ENCODE measurements at regions not wholly inside any gene's neighbourhood (a gene's known extent, or its start where the extent isn't known, plus 50 kb on each side); places are given as distances from the start of the nearest gene placed in this dataset.

GRCh38 chr4:155497306-155497705 is 120.5 kb upstream of the MAP9 start:
- H3K27me3 Mint-ChIP-seq, result no peaks in the 10 kb centered on the region
- no peaks in the 10 kb centered on the region for H3K9me3 Mint-ChIP-seq (ENCODE audit: low read depth)
- H3K4me1 Mint-ChIP-seq (ENCODE audit: low read depth), result peaks cover 2% of the 10 kb centered on the region
- no peaks in the 10 kb centered on the region for H3K36me3 Mint-ChIP-seq (ENCODE audit: insufficient read depth)
- no peak overlapping the region for H3K4me3 Mint-ChIP-seq (ENCODE audit: low read depth)
- H3K27ac Mint-ChIP-seq, result no peak overlapping the region
- TF ChIP-seq, protein P1, sequence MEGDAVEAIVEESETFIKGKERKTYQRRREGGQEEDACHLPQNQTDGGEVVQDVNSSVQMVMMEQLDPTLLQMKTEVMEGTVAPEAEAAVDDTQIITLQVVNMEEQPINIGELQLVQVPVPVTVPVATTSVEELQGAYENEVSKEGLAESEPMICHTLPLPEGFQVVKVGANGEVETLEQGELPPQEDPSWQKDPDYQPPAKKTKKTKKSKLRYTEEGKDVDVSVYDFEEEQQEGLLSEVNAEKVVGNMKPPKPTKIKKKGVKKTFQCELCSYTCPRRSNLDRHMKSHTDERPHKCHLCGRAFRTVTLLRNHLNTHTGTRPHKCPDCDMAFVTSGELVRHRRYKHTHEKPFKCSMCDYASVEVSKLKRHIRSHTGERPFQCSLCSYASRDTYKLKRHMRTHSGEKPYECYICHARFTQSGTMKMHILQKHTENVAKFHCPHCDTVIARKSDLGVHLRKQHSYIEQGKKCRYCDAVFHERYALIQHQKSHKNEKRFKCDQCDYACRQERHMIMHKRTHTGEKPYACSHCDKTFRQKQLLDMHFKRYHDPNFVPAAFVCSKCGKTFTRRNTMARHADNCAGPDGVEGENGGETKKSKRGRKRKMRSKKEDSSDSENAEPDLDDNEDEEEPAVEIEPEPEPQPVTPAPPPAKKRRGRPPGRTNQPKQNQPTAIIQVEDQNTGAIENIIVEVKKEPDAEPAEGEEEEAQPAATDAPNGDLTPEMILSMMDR (IDR thresholded peaks at IDR 0.05; ENCODE audit: unreplicated experiment), result no peak
- no peak for DNase-seq (ENCODE audit: low spot score, unreplicated experiment)

DNA sequence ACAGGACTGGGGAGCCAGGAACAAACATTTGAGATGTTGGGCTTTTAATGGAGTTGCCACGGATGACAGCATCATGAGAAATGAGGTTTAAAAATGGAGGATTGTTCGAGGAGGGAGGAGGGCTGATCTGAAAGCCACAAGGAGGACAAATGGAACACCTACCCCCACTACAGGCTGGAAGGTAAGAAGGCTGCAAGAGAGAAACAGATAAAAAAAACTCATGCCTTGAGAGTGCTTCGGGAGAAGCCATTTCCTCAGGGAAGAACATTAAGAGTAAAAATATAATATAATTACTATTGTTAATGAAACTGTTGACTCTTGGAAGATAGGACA is 119.5 kb upstream of the MAP9 start:
- Mint-ChIP-seq H3K36me3 (ENCODE audit: insufficient read depth) (no peaks in the 10 kb centered on the region), H3K27ac (no peak overlapping the region), H3K4me1 (ENCODE audit: low read depth) (peaks cover 2% of the 10 kb centered on the region), H3K9me3 (ENCODE audit: low read depth) (no peaks in the 10 kb centered on the region), H3K4me3 (ENCODE audit: low read depth) (no peak overlapping the region), H3K27me3 (no peaks in the 10 kb centered on the region)
- DNase-seq (ENCODE audit: low spot score, unreplicated experiment), result no peak
- TF ChIP-seq, protein P1 (IDR thresholded peaks at IDR 0.05; ENCODE audit: unreplicated experiment), result no peak

DNA sequence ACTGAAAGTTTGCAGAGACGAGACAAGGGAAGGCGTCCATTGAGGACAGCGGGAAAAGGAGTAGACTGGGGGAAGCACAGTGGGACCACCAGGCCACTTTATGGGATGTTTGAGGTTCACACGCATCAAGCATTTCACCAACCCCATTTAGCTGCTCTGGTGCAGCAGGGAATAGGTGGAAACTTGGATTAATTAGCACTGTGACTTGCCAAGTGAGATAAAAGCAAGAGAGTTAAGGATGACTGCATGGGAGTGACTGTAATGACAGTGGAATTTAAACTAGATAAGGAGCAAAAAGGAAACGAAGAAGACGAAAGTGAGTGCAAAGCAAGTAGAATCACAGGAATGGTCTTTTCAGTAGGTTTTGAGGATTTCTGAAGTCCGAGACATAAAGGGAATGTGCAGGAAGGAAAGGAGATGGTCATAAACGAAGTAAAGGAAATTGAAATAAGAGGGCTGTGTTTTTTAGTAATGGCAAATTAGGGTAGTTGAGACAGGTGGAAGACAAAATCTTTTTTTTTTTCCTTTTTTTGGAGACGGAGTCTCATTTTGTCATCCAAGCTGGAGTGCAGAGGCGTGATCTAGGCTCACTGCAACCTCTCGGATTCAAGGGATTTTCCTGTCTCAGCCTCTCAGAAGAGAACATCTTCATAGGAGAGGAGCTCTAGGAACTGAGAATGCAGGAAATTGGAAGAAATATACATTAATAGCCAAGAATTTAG is 119.0 kb upstream of the MAP9 start:
- TF ChIP-seq, protein P1 (IDR thresholded peaks at IDR 0.05; ENCODE audit: unreplicated experiment), result no peak
- H3K4me3 Mint-ChIP-seq (ENCODE audit: low read depth), result no peak overlapping the region
- H3K27ac Mint-ChIP-seq, result peak overlapping the region; percentile 2
- no peaks in the 10 kb centered on the region for H3K9me3 Mint-ChIP-seq (ENCODE audit: low read depth)
- peaks cover 2% of the 10 kb centered on the region for H3K4me1 Mint-ChIP-seq (ENCODE audit: low read depth)
- no peaks in the 10 kb centered on the region for H3K36me3 Mint-ChIP-seq (ENCODE audit: insufficient read depth)
- DNase-seq (ENCODE audit: low spot score, unreplicated experiment), result no peak
- H3K27me3 Mint-ChIP-seq, result no peaks in the 10 kb centered on the region

DNA sequence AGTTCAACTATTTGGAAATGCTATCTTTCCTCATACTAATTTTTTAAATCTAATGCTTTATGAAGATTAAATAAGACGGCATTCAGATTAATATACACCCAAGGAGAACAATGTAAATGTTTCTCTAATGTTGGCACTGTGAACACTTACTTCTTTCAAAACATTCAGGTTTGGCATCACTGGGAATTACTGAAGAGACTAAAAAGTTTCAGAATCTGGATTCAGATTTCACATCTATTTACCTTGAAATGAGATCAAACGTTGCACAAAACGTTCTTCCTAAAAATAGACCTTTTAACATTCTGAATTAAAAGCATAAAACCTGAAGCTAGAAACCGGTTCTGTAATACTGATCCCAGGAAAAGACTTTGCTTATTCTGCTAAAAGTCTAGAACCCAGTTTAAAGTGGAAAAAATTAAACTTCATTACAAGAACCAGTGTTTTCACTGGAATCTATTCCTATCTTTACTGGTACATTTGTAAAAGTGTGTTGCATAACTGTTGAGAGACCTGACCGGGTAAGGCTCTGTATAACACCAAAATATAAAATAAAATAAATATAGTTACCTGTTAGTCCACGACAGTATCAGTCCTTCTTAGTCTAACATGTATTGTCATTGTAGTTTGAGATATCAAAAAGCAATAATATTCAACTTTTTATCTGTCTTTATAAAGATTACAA is 117.4 kb upstream of the MAP9 start:
- DNase-seq (ENCODE audit: low spot score, unreplicated experiment), result no peak

GRCh38 chr4:155491336-155492120 is 114.8 kb upstream of the MAP9 start:
- H3K36me3 Mint-ChIP-seq (ENCODE audit: insufficient read depth), result no peaks in the 10 kb centered on the region
- H3K27ac Mint-ChIP-seq, result no peak overlapping the region
- H3K4me1 Mint-ChIP-seq (ENCODE audit: low read depth), result peaks cover 2% of the 10 kb centered on the region
- DNase-seq (ENCODE audit: low spot score, unreplicated experiment), result no peak
- H3K4me3 Mint-ChIP-seq (ENCODE audit: low read depth), result no peak overlapping the region
- H3K27me3 Mint-ChIP-seq, result no peaks in the 10 kb centered on the region
- H3K9me3 Mint-ChIP-seq (ENCODE audit: low read depth), result no peaks in the 10 kb centered on the region
- TF ChIP-seq, protein P1 (IDR thresholded peaks at IDR 0.05; ENCODE audit: unreplicated experiment), result no peak

More for the DNA sequence above, 117.4 kb upstream of the MAP9 start:
- H3K27me3 Mint-ChIP-seq, result no peaks in the 10 kb centered on the region
- H3K9me3 Mint-ChIP-seq (ENCODE audit: low read depth), result no peaks in the 10 kb centered on the region
- TF ChIP-seq, protein P1 (IDR thresholded peaks at IDR 0.05; ENCODE audit: unreplicated experiment), result no peak
- no peaks in the 10 kb centered on the region for H3K36me3 Mint-ChIP-seq (ENCODE audit: insufficient read depth)
- no peak overlapping the region for H3K27ac Mint-ChIP-seq
- no peak overlapping the region for H3K4me3 Mint-ChIP-seq (ENCODE audit: low read depth)
- H3K4me1 Mint-ChIP-seq (ENCODE audit: low read depth), result peaks cover 2% of the 10 kb centered on the region
